Left ventricle myocardium superior (tissue), 1 donor: ENCODE measurements at regions not wholly inside any gene's neighbourhood (a gene's known extent, or its start where the extent isn't known, plus 50 kb on each side); places are given as distances from the start of the nearest gene placed in this dataset.
"Not testable (repeated sequence)": the region's sequence is repeated elsewhere in the genome, so short reads cannot be mapped to it uniquely, and the experiment has no call there.

Source experiments
- ATAC-seq: fragments of 200-7000 bp; cut with Tn5 transposase; one replicate; pipeline ENCODE4 v1.9.1; 2020; ENCODE audit warnings: mild to moderate bottlenecking, moderate library complexity
- DNase-seq: peaks from one replicate; pipeline ENCODE4 v3.0.0-alpha.2; 2020
- intact Hi-C: fragments of 100-400 bp; cut with micrococcal nuclease; formaldehyde crosslinking; loops from one replicate; pipeline ENCODE4 v1.11.0; 2022
- donor health status: DM: no; HTN: yes; CAD: no; lungs with severe emphysema.

DNA sequence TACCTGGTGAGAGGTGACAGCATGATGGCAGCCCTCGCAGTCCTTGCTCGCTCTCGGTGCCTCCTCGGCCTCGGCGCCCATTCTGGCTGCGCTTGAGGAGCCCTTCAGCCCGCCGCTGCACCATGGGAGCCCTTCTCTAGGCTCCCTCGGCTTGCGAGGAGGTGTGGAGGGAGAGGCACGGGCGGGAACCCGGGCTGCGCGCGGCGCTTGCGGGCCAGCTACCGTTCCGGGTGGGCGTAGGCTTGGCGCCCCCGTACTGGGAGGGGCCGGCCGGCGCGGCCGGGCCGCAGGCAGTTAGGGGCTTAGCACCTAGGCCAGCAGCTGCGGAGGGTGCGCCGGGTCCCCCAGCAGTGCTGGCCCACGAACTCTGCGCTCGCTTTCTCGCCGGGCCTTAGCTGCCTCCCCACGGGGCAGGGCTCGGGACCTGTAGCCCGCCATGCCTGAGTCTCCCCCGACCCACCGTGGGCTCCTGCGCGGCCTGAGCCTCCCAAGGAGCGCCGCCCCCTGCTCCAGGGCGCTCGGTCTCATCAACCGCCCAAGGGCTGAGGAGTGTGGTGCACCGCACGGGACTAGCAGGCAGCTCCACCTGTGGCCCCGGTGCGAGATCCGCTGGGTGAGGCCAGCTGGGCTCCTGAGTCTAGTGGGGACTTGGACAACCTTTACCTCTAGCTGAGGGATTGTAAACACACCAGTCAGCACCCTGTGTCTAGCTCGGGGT lies 1624.3 kb downstream of the SLITRK1 start:
- ATAC-seq (no peak), DNase-seq (no peak)
- intact Hi-C loops, result no loop called here

DNA sequence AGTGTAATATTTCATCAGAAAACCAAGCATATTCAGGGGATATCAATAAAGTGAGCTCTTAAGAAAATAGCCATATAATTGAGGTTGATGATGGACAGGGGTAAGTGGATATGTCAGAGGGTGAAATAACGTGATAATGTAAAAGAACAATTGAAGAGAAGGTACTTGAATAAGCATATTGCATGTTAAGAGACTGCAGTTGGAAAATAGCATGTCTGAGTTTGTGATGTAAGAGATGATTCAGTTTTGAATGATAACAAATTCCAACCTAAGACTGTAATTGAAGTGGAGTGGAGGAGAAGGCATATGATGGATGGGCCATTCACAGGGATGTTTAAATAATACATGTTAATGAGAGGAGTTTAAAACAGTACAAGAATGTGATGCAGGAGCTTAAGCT lies 1633.5 kb downstream of the SLITRK1 start:
- no peak for ATAC-seq
- intact Hi-C loops, result no loop called here
- DNase-seq, result no peak

DNA sequence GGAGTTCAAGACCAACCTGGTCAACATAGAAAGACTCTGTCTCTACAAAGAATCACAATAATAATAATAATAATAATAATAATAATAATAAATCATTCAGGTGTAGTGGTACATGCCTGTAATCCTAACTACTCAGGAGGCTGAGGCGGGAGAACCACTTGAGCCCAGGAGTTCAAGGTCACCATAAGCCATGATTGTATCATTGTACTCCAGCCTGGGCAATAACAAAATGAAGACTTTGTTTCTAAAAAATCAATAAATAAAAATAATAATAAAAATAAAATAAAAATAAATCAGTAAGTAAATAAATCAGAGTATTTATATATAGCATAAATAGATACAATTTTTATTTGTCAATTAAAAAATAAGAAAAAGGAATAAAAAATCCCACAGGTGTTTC lies 1636.4 kb downstream of the SLITRK1 start:
- DNase-seq (no peak), ATAC-seq (no peak)
- intact Hi-C loops, result no loop called here

DNA sequence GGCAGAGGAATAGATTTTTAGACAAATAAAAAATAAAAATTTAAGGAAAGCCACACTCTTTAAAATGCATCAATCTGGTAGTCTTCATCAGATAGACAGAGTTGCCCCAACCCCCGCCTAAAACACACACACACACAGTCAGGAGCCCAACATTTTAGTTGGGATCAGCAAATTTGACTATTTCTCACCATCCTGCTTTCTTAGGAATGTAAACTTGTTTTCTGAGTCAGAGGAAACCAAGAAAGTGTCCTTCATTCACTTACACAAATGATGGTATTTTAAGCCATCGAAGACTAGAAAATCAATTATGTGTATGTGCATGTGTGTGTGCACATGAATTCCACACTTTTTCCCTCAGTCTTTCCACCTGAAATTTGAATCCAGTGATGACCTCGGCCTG lies 1657.5 kb downstream of the SLITRK1 start:
- DNase-seq, result no peak
- ATAC-seq, result no peak
- intact Hi-C loops, result no loop called here

DNA sequence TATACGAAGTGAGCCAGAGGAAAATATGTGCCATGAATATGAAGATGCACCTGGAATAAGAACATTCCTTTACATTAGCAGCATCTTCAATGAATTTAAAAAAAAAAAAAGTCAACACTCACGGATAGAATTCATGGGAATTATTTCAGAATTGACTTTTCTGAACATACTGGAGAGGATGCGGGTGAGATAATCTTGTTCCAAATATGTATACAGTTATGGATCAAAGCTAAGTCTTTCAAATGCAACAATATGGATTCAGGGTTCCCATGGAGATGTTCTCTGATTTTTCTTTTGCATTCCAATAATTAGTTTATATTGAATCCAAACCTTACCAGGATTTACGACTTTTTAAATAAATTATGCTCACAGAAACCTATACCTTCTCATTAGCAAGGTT lies 1660.7 kb downstream of the SLITRK1 start:
- DNase-seq (no peak), ATAC-seq (no peak)
- intact Hi-C loops, result no loop called here

DNA sequence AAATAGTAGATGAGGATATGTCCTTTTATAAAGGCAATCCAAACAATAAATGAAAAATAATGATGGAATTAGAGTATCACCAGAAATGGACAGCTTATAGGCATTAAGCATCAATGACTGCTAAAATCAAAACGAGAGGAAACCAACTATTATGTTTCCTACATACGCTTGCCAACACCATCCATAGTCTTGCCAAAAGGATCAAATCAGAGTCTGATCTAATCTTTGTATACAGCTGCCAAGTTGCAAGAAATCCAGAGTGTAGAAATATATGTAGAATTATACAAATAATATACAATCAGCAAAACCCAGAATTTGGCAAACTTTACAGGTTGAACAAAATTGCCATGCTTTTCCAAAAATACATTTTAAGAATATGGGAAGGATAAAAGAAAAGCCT lies 1661.6 kb downstream of the SLITRK1 start:
- intact Hi-C loops, result no loop called here
- DNase-seq, result no peak

DNA sequence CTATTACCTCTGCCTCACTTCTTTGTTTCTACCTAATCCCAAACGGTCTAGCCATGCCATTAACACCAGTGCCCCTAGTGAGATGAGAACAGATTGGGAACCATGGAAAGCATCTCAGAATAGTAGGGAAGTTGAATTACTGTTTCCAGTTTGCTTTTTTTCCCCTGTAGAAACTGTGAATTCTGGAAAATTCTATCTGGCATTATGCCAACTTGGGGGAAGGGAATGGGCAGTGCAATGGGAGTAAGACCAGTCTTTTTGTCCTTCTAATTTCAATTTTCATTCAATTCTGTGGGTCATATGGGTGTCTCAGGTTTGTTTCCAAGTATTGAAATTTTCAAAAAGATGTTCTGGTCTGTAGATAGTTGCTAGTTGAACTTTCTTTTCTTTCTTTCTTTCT lies 1666.1 kb downstream of the SLITRK1 start:
- DNase-seq (no peak), ATAC-seq (no peak)
- intact Hi-C loops, result no loop called here

More for the DNA sequence above, 1661.6 kb downstream of the SLITRK1 start:
- ATAC-seq, result no peak

DNA sequence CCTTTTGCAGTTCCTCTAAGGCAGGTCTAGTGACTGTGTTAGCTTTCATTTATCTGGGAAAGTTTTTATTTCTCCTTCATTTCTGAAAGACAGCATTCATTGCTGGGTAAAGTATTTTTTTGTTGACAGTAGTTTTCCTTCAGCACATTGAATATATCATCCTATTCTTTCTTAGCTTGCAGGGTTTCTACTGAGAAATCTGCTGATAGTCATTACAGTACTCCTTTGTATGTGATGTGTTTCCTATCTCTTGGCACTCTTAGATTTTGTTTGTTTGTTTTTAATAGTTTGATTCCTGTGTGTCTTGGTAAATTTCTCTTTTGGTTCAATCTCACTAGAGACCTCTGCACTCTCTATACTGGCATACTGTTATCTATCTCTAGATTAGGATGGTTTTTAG lies 1667.9 kb downstream of the SLITRK1 start:
- intact Hi-C loops, result no loop called here
- DNase-seq (no peak), ATAC-seq (no peak)

DNA sequence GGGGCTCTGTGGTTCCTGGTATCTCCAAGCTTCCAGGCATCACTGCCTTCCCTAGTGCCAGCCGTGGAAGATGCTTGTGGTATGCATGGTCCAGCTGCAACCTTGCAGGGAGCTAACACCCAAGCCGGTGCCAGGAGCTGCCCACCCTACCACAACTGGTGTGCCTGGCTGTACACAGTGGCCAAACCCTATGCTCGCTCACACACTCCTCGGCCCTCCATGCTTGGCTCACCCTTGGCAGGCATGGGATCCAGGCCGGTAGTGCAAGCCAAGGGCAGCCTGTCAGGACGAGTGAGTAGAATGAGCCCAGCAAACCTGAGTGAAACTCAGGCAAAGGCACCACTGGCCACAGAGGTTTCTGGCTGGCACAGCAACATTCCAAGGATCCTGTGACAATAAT lies 1676.0 kb downstream of the SLITRK1 start:
- intact Hi-C loops, result no loop called here
- DNase-seq (no peak), ATAC-seq (no peak)

DNA sequence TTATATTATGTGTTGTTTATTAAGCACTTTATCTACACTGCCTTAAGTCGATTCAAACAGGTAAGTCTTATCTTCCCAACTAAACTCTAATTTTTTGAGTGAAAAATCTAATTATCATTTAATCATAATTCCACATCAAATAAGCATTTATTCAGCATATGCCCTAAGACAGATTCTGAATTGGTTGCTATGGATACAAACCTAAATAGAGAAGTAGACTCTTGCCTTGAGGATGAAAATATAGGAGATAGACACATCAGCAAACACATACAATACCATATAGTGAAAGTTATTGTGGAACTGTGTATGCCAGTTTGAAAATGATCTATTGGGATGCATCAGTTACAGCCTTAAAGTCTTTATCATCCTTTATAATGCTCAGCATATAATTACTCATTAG lies 1679.9 kb downstream of the SLITRK1 start:
- intact Hi-C loops, result no loop called here
- no peak for DNase-seq
- no peak for ATAC-seq

DNA sequence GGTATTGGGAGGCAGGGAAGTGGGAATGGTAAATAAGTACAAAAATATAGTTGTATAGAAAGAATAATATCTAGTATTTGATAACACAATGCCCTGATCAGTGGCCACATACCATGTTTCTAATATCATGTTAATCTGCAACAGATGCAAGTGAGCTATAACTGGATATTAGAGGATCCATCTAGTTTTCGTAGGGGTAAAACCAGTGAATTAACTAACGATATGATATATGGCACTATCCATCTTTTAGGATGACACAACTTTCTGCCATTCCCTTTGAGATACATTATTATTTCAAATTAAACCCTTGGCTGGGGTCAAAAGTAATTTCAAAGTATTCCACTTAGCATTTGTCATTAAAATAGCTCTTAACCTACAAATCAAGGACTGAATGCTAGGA lies 1686.2 kb downstream of the SLITRK1 start:
- intact Hi-C loops, result no loop called here
- ATAC-seq (no peak), DNase-seq (no peak)

DNA sequence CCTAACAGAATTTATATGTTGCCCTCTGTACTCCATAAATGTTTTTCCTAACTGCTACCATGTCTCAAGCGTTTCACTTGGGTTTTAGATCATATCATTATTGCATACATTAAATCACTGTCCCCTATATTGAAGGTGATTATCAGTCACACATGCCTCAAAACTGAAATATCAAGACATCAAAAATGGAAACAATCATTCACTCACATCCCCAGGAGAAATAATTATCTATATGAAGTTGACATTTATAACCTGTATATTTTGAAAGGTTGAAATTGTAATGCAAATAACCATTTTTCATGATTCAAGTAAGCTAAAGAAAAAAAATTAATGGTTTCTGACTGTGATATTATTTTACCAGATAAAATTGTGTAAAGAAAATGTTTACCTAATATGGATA lies 1695.0 kb downstream of the SLITRK1 start:
- DNase-seq (no peak), ATAC-seq (no peak)
- intact Hi-C loops, result no loop called here

DNA sequence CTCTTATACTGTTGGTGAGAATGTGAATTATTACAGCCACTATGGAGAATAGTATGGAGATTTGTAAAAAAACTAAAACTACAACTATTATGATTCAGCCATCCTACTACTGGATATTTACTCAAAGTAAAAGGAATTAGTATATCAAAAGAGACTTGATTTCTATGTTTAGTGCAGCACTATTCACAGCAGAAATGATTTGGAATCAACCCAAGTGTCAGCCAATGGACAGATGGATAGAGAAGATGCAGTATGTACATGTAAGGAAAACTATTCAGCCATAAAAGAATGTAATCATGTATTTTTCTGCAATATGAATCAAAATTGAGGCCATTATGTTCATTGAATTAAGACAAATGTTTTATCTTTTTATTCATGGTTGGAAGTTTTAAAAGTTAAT lies 1705.5 kb downstream of the SLITRK1 start:
- DNase-seq (no peak), ATAC-seq (no peak)
- intact Hi-C loops, result no loop called here

DNA sequence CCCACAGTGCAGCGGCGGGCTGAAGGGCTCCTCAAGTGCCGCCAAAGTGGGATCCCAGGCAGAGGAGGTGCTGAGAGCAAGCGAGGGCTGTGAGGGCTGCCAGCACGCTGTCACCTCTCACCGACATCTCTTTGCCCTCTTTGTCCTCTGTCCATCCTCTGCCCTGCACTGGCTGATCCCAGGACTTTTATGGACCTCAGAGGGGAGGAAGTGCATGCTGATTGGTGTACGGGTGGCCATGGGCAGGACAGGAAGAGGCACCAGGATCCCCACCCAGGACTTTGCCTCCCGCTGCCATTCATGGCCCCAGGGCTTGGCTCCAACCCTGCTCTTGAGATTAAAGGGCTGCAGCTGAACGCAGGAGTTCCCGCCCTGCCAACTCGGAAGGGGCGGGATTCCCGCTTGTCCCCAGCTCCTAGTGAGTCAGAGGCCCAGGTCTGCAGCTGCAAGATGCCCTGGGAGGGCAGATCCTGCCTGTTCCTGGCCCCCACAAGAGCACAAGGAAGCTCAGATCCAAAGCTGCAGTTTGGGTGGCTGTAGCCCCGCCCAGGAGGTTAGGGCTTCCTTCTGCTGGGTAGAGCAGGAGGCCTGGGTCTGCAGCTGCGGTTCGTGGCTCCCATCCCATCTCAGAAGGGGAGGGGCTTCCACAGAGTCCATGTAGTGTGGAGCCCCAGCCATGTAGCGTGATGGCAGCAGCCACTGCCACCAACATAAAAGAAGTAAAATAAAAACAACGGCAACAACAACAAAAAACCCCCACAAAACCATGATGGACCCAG lies 1716.7 kb downstream of the SLITRK1 start:
- no peak for DNase-seq
- intact Hi-C loops, result no loop called here
- no peak for ATAC-seq

DNA sequence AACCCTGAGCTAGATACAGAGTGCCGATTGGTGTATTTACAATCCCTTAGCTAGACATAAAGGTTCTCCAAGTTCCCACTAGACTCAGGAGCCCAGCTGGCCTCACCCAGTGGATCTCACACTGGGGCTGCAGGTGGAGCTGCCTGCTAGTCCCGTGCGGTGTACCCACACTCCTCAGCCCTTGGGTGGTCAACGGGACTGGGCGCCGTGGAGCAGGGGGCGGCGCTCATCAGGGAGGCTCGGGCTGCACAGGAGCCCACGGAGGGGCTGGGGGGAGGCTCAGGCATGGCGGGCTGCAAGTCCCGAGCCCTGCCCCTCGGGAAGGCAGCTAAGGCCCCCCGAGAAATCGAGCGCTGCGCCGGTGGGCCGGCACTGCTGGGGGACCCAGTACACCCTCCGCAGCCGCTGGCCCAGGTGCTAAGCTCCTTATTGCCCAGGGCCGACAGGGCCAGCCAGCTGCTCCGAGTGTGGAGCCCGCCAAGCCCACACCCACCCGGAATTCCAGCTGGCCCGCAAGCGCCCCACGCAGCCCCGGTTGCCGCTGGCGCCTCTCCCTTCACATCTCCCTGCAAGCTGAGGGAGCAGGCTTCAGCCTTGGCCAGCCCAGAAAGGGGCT lies 1717.4 kb downstream of the SLITRK1 start:
- ATAC-seq, intact Hi-C loops, DNase-seq: not testable (repeated sequence)

DNA sequence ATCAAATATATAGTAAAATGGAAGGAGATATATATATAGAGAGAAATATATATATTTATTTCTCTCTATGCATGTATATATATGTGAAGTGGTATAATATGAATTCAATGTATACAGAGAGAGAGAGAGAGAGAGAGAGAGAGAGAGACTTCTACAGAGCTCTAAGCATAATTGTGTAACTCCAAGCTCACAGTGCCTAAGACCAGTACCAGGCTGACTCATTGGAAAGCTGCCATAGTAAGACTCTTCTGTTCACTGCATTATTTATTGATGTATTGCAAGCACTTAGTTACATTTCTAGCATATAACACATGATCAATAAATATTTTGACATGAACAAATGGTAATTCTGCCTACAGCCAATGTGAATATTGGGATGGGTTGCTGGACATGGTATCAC lies 1734.7 kb downstream of the SLITRK1 start:
- intact Hi-C loops, result no loop called here
- no peak for DNase-seq

DNA sequence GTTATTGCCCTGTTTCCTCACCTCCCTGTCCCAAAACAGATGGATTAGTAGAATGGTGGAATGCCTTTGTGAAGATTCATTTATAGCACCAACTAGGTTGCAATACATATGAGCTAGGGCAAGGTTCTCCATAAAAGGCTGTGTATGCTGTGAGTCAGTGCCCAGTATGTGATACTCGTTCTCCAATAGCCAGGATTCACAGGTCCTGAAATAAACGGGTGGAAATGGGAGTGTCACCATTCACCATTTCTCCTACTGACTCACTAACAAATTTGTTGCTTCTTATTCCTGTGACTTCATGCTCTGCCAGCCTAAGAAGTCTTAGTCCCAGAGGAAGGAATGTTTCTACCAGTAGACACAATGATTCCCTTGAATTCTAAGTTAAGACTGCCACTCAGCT lies 1745.4 kb downstream of the SLITRK1 start:
- DNase-seq (no peak), ATAC-seq (no peak)
- intact Hi-C loops, result no loop called here

More for the DNA sequence above, 1734.7 kb downstream of the SLITRK1 start:
- no peak for ATAC-seq

DNA sequence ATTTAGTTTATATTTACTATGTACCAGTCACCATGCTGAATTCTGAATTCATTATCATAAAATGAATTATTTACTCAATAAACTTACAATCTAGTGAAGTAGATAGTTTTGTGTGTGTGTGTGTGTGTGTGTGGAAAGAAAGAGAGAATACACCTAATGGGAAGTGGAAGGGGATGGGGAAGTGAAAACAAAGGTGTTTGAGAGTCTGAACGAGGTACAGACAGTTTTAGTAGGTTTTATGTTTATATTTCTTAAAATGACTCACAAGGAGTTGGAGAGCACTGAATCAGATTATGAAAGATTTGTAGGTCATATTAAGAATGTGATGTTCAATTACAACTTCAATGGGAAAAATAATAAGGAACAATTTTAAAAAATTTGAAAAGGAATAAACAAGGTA lies 1753.0 kb downstream of the SLITRK1 start:
- intact Hi-C loops, result no loop called here
- ATAC-seq, result no peak
- DNase-seq, result no peak

DNA sequence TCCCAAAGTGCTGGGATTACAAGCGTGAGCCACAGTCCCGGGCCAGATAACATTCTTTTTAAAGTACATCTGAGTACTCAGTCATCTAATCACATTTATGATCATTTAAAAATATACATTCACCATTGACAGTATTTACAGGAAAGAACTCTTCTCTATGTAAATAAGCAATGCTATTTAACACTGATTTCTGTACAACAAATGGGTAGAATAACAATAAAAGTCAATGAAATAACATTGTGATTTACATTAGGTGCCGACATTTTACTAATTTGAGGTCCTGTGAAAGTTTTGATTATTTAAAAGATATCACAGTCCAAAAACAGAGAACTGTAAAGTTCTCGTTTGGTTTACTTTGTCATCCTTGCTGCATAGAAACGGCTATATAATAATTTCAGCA lies 1763.7 kb downstream of the SLITRK1 start:
- intact Hi-C loops, result no loop called here
- ATAC-seq (no peak), DNase-seq (no peak)

DNA sequence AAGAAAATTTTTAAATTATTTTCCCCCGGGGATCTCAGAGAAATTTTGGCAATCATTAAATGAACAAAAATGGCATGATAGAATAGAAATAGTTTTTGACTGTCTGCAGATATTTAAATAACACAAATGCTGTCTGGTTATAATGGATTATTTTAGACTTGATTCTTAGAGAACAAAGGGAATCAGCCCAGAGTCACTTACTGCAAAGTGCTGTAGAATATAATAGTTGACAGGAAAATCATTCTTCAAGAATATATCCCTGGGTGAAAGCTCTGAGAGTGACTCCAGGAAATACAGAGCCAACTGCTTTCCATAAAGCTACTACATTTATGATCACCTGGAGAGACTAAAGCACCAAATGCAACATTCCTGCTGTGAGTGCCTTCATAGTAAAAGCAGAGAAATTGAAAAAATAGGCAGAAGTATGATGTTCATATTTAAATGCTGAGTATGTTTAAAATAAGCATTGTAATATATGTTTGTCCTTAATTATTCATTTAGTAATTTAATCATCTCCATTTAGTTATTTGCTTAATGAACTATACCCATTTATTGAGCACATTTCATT lies 1765.8 kb downstream of the SLITRK1 start:
- DNase-seq (no peak), ATAC-seq (no peak)
- intact Hi-C loops, result no loop called here
